GM12878 (cell line): ENCODE measurements at regions not wholly inside any gene's neighbourhood (a gene's known extent, or its start where the extent isn't known, plus 50 kb on each side); places are given as distances from the start of the nearest gene placed in this dataset.

Experiments used
- ATAC-seq: fragments of 200-7000 bp; cut with Tn5 transposase; 3 replicates; pipeline ENCODE4 v1.9.1; 2020; ENCODE audit warnings: mild to moderate bottlenecking, moderate library complexity
- BruUV-seq: library from RNA; stranded (reverse); fragments of 400-500 nt; replicated peaks from 2 replicates; lab custom pipeline; 2021; lab: Mats Ljungman, UMichigan
- CTCF ChIA-PET: fragments of 300-600 bp; sonication (Branson Sonifier 250); formaldehyde crosslinking; extraction: SDS; loops from one replicate; lab custom pipeline; 2021; ENCODE audit warnings: inconsistent platforms; lab: Yijun Ruan, JAX
- POLR2A ChIA-PET: fragments of 350-600 bp; formaldehyde crosslinking; extraction: SDS; loops from one replicate; lab custom pipeline; 2021; ENCODE audit warnings: inconsistent platforms; lab: Charles Lee
- RAD21 ChIA-PET: fragments of 300-600 bp; sonication (Branson Sonifier 250); formaldehyde crosslinking; loops from one replicate; lab custom pipeline; 2023; ENCODE audit warnings: antibody characterized with exemption; ENCODE audit not compliant: unreplicated experiment; lab: Charles Lee
- SMC1A ChIA-PET: fragments of 300-600 bp; sonication (Branson Sonifier 250); formaldehyde crosslinking; loops from one replicate; lab custom pipeline; 2023; ENCODE audit not compliant: unreplicated experiment, uncharacterized antibody; lab: Charles Lee
- DNase-seq: peaks from one replicate; pipeline ENCODE4 v3.0.0-alpha.2; 2011; ENCODE audit warnings: low read depth, low spot score
- FAIRE-seq: peaks from 3 replicates; lab custom pipeline; 2011; peaks lifted over from hg19 to GRCh38; lab: Jason Lieb, UNC
- H2AFZ ChIP-seq: 2 replicates; pipeline ENCODE4 v1.6.0; 2011; ENCODE audit warnings: low read depth, low read length, control low read depth; ENCODE audit not compliant: control insufficient read depth
- H3K27ac ChIP-seq: 2 replicates; pipeline ENCODE4 v1.5.1; 2011; ENCODE audit warnings: control low read depth; ENCODE audit not compliant: control insufficient read depth, insufficient read depth
- H3K27me3 ChIP-seq, 2 experiments: replicated peaks in 1 of 2; 2 replicates each; pipeline versions ENCODE4 v1.6.0 to v1.6.1; 2011; ENCODE audit warnings: low read length in 1 of 2; ENCODE audit not compliant: control insufficient read depth in 2 of 2, insufficient read depth in 2 of 2
- H3K36me3 ChIP-seq, 2 experiments: 2 replicates each; pipeline ENCODE4 v1.5.1; 2011; ENCODE audit warnings: low read length in 1 of 2; ENCODE audit not compliant: control insufficient read depth in 2 of 2, insufficient read depth in 2 of 2
- H3K4me1 ChIP-seq: 2 replicates; pipeline ENCODE4 v1.6.1; 2011; ENCODE audit warnings: mild to moderate bottlenecking, low read length, moderate library complexity, mixed read lengths; ENCODE audit not compliant: control insufficient read depth, insufficient read depth
- H3K4me2 ChIP-seq: 2 replicates; pipeline ENCODE4 v1.6.0; 2011; ENCODE audit warnings: control low read depth; ENCODE audit not compliant: control insufficient read depth, insufficient read depth
- H3K4me3 ChIP-seq: fragments of 200-600 bp; sonication (generic); 2 replicates; pipeline ENCODE4 v1.5.1; 2016
- H3K79me2 ChIP-seq: 2 replicates; pipeline ENCODE4 v1.6.0; 2011; ENCODE audit warnings: low read length; ENCODE audit not compliant: control insufficient read depth, insufficient read depth
- H3K9ac ChIP-seq: 2 replicates; pipeline ENCODE4 v1.8.0; 2011; ENCODE audit warnings: low read length, control low read depth, mixed read lengths; ENCODE audit not compliant: control insufficient read depth, insufficient read depth
- H3K9me3 ChIP-seq: replicated peaks from 3 replicates; pipeline ENCODE4 v1.5.1; 2011; ENCODE audit warnings: mild to moderate bottlenecking, low read length; ENCODE audit not compliant: control insufficient read depth, insufficient read depth
- H4K20me1 ChIP-seq: 2 replicates; pipeline ENCODE4 v1.6.0; 2011; ENCODE audit not compliant: control insufficient read depth, insufficient read depth
- BCL3 ChIP-seq: IDR thresholded peaks from 2 replicates; pipeline ENCODE4 v1.6.1; 2011; ENCODE audit warnings: borderline replicate concordance, low read depth, mild to moderate bottlenecking, moderate library complexity, low read length; ENCODE audit not compliant: insufficient read depth, poor library complexity, severe bottlenecking
- CHD2 ChIP-seq: IDR thresholded peaks from 2 replicates; pipeline ENCODE4 v1.6.1; 2011; ENCODE audit warnings: low read depth, low read length, improper control_type of control experiment, borderline replicate concordance
- EGR1 ChIP-seq, 2 experiments: IDR thresholded peaks; 1 replicate in 1 of 2; 2 replicates in 1 of 2; pipeline ENCODE4 v1.6.1; 2011 to 2012; ENCODE audit warnings: low read depth in 2 of 2, low read length in 2 of 2, borderline replicate concordance in 1 of 2, mild to moderate bottlenecking in 1 of 2, moderate library complexity in 1 of 2
- HDGF ChIP-seq: fragments of 450-650 bp; IDR thresholded peaks from 2 replicates; pipeline ENCODE4 v1.6.1; 2016; ENCODE audit warnings: antibody characterized with exemption
- KLF5 ChIP-seq: fragments of 450-650 bp; IDR thresholded peaks from 2 replicates; pipeline ENCODE4 v1.6.1; 2014; ENCODE audit warnings: mild to moderate bottlenecking; ENCODE audit not compliant: partially characterized antibody
- MEF2B ChIP-seq: fragments of 450-650 bp; IDR thresholded peaks from 2 replicates; pipeline ENCODE4 v1.6.1; 2018; ENCODE audit warnings: mild to moderate bottlenecking, moderate library complexity; ENCODE audit not compliant: partially characterized antibody, poor library complexity, severe bottlenecking
- MYB ChIP-seq: fragments of 150-350 bp; IDR thresholded peaks from 2 replicates; pipeline ENCODE4 v1.6.1; 2014; ENCODE audit warnings: mild to moderate bottlenecking, low read depth, low read length, borderline replicate concordance
- RCOR1 ChIP-seq: conservative IDR thresholded peaks from 2 replicates; pipeline ENCODE4 v1.6.1; 2012; ENCODE audit warnings: low read depth, low read length, improper control_type of control experiment
- SKIL ChIP-seq: fragments of 450-650 bp; IDR thresholded peaks from 2 replicates; pipeline ENCODE4 v1.6.1; 2017; ENCODE audit warnings: mild to moderate bottlenecking, low read depth, inconsistent platforms; ENCODE audit not compliant: poor library complexity, severe bottlenecking
- SUZ12 ChIP-seq: fragments of 200-600 bp; sonication (generic); IDR thresholded peaks from one replicate; pipeline ENCODE4 v1.6.1; 2018; ENCODE audit warnings: antibody characterized with exemption, mild to moderate bottlenecking; ENCODE audit not compliant: unreplicated experiment
- ZNF592 ChIP-seq: fragments of 450-650 bp; IDR thresholded peaks from 2 replicates; pipeline ENCODE4 v1.6.1; 2017; ENCODE audit warnings: mild to moderate bottlenecking, moderate library complexity
- ZZZ3 ChIP-seq: IDR thresholded peaks from 2 replicates; pipeline ENCODE4 v1.6.1; 2011; ENCODE audit warnings: low read depth; ENCODE audit not compliant: control insufficient read depth, insufficient read length
- WGBS: methylation state at CpG from one replicate; pipeline ENCODE4 v1.1.6; 2016; ENCODE audit warnings: low lambda C conversion rate; ENCODE audit not compliant: insufficient replicate concordance, insufficient coverage; ENCODE audit errors: missing lambda C conversion rate; 5-methylcytosine and 5-hydroxymethylcytosine counted together
- in situ Hi-C: fragments of 300-500 bp; cut with MboI; formaldehyde crosslinking; loops from 9 replicates; pipeline ENCODE4 v1.14.3; 2018; ENCODE audit warnings: mixed read lengths
- intact Hi-C: fragments of 100-400 bp; cut with micrococcal nuclease; formaldehyde crosslinking; loops from one replicate; pipeline ENCODE4 v1.14.2; 2022; ENCODE audit not compliant: unreplicated experiment
- TF ChIP-seq, protein P1 (sequence below): fragments of 450-650 bp; formaldehyde crosslinking; IDR thresholded peaks from 2 replicates; pipeline ENCODE4 v1.5.0; 2022; ENCODE audit warnings: mild to moderate bottlenecking, missing genetic modification characterization

- no peak overlapping the region for H3K9ac ChIP-seq
- RAD21 ChIA-PET: no interaction called here
- no TSS peak for BruUV-seq
- TF ChIP-seq ZNF592: no peak
- TF ChIP-seq ZZZ3: no peak
- no peak for TF ChIP-seq EGR1 (IDR thresholded peaks at IDR 0.05; ENCODE audit: borderline replicate concordance in 1 of 2, low read depth in 2 of 2, low read length in 2 of 2)
- TF ChIP-seq MEF2B: no peak
- no peak for TF ChIP-seq CHD2
- TF ChIP-seq, protein P1, sequence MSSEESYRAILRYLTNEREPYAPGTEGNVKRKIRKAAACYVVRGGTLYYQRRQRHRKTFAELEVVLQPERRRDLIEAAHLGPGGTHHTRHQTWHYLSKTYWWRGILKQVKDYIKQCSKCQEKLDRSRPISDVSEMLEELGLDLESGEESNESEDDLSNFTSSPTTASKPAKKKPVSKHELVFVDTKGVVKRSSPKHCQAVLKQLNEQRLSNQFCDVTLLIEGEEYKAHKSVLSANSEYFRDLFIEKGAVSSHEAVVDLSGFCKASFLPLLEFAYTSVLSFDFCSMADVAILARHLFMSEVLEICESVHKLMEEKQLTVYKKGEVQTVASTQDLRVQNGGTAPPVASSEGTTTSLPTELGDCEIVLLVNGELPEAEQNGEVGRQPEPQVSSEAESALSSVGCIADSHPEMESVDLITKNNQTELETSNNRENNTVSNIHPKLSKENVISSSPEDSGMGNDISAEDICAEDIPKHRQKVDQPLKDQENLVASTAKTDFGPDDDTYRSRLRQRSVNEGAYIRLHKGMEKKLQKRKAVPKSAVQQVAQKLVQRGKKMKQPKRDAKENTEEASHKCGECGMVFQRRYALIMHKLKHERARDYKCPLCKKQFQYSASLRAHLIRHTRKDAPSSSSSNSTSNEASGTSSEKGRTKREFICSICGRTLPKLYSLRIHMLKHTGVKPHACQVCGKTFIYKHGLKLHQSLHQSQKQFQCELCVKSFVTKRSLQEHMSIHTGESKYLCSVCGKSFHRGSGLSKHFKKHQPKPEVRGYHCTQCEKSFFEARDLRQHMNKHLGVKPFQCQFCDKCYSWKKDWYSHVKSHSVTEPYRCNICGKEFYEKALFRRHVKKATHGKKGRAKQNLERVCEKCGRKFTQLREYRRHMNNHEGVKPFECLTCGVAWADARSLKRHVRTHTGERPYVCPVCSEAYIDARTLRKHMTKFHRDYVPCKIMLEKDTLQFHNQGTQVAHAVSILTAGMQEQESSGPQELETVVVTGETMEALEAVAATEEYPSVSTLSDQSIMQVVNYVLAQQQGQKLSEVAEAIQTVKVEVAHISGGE: no peak
- TF ChIP-seq HDGF: no peak
- no peak for TF ChIP-seq MYB
- TF ChIP-seq SKIL: no peak
- no peak for TF ChIP-seq SUZ12
- no peak for TF ChIP-seq KLF5
- TF ChIP-seq BCL3: no peak
- no peak for TF ChIP-seq RCOR1
Measured at GRCh38 chr4:166535865-166536264, 662.8 kb downstream of the TLL1 start.

More at GRCh38 chr4:166535865-166536264, 662.8 kb downstream of the TLL1 start:
- no peak overlapping the region for H2AFZ ChIP-seq
- POLR2A ChIA-PET: no interaction called here
- intact Hi-C loops (no loop called here), in situ Hi-C loops (no loop called here)
- CTCF ChIA-PET: interaction anchor here (1.4 kb wide), 1 partner anchor 17 kb away, joined by 3 read pairs; no protein-coding TSS in a partner anchor
- DNase-seq (no peak), ATAC-seq (no peak), FAIRE-seq (no peak)
- 55% methylated on average over 7 of the region's 7 CpGs for WGBS
- no peaks in the 10 kb centered on the region for H3K27me3 ChIP-seq
- SMC1A ChIA-PET: no interaction called here
- H4K20me1 ChIP-seq: no peaks in the 10 kb centered on the region
- H3K4me1 ChIP-seq: no peaks in the 10 kb centered on the region
- no peak overlapping the region for H3K4me2 ChIP-seq
- H3K36me3 ChIP-seq: no peaks in the 10 kb centered on the region
- no peaks in the 10 kb centered on the region for H3K9me3 ChIP-seq
- H3K4me3 ChIP-seq: no peak overlapping the region
- no peak overlapping the region for H3K27ac ChIP-seq
- no peaks in the 10 kb centered on the region for H3K79me2 ChIP-seq
